NB4 (cell line): ENCODE measurements at regions not wholly inside any gene's neighbourhood (a gene's known extent, or its start where the extent isn't known, plus 50 kb on each side); places are given as distances from the start of the nearest gene placed in this dataset.

Experiments used
- POLR2A ChIP-seq: IDR thresholded peaks from 2 replicates; pipeline ENCODE4 v1.6.1; 2011; ENCODE audit warnings: mild to moderate bottlenecking; ENCODE audit not compliant: insufficient read length; ENCODE audit errors: extremely low read depth
- TF ChIP-seq, protein P1 (sequence below): IDR thresholded peaks from one replicate; pipeline ENCODE4 v1.5.1; 2012; ENCODE audit warnings: low read depth, low read length
- TF ChIP-seq, protein P2 (sequence below): IDR thresholded peaks from 2 replicates; pipeline ENCODE4 v1.6.1; 2011; ENCODE audit warnings: low read depth, low read length

DNA sequence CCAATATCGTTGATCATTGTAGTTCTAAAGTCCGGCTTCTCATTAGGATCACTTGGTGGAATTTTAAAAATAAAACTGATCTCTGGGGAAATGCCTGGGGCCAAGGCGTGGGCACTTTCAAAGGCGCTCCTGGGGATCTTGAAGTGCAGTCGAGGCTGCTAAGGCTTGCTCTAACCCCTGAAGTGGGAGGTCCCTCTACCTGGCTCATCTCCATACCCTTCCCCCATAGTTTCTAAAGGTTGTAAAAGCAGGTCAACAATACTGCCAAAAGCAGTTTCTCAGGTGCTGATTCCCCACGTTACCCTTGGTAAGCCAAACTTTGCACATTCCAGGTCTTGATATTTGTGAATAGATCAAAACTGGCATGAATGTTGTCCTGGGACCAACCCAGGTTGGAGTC is 79.0 kb upstream of the SP8 start:
- TF ChIP-seq, protein P1, sequence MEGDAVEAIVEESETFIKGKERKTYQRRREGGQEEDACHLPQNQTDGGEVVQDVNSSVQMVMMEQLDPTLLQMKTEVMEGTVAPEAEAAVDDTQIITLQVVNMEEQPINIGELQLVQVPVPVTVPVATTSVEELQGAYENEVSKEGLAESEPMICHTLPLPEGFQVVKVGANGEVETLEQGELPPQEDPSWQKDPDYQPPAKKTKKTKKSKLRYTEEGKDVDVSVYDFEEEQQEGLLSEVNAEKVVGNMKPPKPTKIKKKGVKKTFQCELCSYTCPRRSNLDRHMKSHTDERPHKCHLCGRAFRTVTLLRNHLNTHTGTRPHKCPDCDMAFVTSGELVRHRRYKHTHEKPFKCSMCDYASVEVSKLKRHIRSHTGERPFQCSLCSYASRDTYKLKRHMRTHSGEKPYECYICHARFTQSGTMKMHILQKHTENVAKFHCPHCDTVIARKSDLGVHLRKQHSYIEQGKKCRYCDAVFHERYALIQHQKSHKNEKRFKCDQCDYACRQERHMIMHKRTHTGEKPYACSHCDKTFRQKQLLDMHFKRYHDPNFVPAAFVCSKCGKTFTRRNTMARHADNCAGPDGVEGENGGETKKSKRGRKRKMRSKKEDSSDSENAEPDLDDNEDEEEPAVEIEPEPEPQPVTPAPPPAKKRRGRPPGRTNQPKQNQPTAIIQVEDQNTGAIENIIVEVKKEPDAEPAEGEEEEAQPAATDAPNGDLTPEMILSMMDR, result no peak
- no peak for TF ChIP-seq POLR2A
- TF ChIP-seq, protein P2, sequence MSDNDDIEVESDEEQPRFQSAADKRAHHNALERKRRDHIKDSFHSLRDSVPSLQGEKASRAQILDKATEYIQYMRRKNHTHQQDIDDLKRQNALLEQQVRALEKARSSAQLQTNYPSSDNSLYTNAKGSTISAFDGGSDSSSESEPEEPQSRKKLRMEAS, result no peak
